A549 (cell line): ENCODE measurements at regions not wholly inside any gene's neighbourhood (a gene's known extent, or its start where the extent isn't known, plus 50 kb on each side); places are given as distances from the start of the nearest gene placed in this dataset.

Experiments
- ATAC-seq, 2 experiments: fragments of 200-7000 bp in 1 of 2; fragments of >200 bp in 1 of 2; cut with Nextera tagmentation in 1 of 2; cut with Tn5 transposase in 1 of 2; 3 replicates each; pipeline versions ENCODE4 v1.8.0 to v1.9.1; 2018 to 2020; ENCODE audit warnings: mild to moderate bottlenecking in 1 of 2, moderate library complexity in 1 of 2
- CTCF ChIA-PET: fragments of 300-600 bp; sonication (Branson Sonifier 250); formaldehyde crosslinking; extraction: SDS; loops from one replicate; lab custom pipeline; 2021; ENCODE audit warnings: antibody characterized with exemption, inconsistent platforms; lab: Yijun Ruan, JAX
- POLR2A ChIA-PET: fragments of 350-600 bp; formaldehyde crosslinking; extraction: SDS; loops from one replicate; lab custom pipeline; 2021; ENCODE audit warnings: antibody characterized with exemption, inconsistent platforms; lab: Yijun Ruan, JAX
- DNase-seq, 2 experiments: peaks; one replicate each; pipeline versions ENCODE4 v3.0.0 to v3.0.0-alpha.2; 2011 to 2016; ENCODE audit warnings: low read depth in 1 of 2, low spot score in 1 of 2
- FAIRE-seq: peaks from 2 replicates; lab custom pipeline; 2011; peaks lifted over from hg19 to GRCh38; lab: Jason Lieb, UNC
- H3K27ac ChIP-seq, 2 experiments: fragments of >200 bp; sonication (Bioruptor Twin); formaldehyde crosslinking; 3 replicates each; pipeline ENCODE4 v1.5.1; 2016 to 2017
- H3K4me1 ChIP-seq: fragments of >200 bp; sonication (Bioruptor Twin); formaldehyde crosslinking; 3 replicates; pipeline ENCODE4 v1.6.1; 2016
- H3K4me2 ChIP-seq: fragments of >200 bp; sonication (Bioruptor Twin); formaldehyde crosslinking; 3 replicates; pipeline ENCODE4 v1.6.1; 2016
- H3K4me3 ChIP-seq: fragments of >200 bp; sonication (Bioruptor Twin); formaldehyde crosslinking; 3 replicates; pipeline ENCODE4 v1.5.1; 2016
- H3K9me3 ChIP-seq: fragments of >200 bp; sonication (Bioruptor Twin); formaldehyde crosslinking; 3 replicates; pipeline ENCODE4 v1.6.1; 2016
- CBX2 ChIP-seq: fragments of 200-600 bp; sonication (generic); IDR thresholded peaks from 2 replicates; pipeline ENCODE4 v1.6.1; 2016; ENCODE audit warnings: low read depth, mild to moderate bottlenecking, borderline replicate concordance
- CEBPB ChIP-seq, 2 experiments: fragments of >200 bp in 1 of 2; sonication (Bioruptor Twin) in 1 of 2; formaldehyde crosslinking in 1 of 2; IDR thresholded peaks; 2 replicates each; pipeline ENCODE4 v1.6.1; 2012 to 2016
- CHD2 ChIP-seq: fragments of 150-350 bp; IDR thresholded peaks from 2 replicates; pipeline ENCODE4 v1.6.1; 2014; ENCODE audit warnings: low read length; ENCODE audit not compliant: partially characterized antibody
- E2F6 ChIP-seq: IDR thresholded peaks from 2 replicates; pipeline ENCODE4 v1.6.1; 2012; ENCODE audit warnings: low read depth, borderline replicate concordance
- EHF ChIP-seq: fragments of 250-450 bp; sonication (Bioruptor Pico); IDR thresholded peaks from 2 replicates; pipeline ENCODE4 v1.5.0; 2020; ENCODE audit warnings: mild to moderate bottlenecking
- EP300 ChIP-seq, 2 experiments: fragments of >200 bp; sonication (Bioruptor Twin); formaldehyde crosslinking; IDR thresholded peaks; 2 replicates in 1 of 2; 3 replicates in 1 of 2; pipeline ENCODE4 v1.6.1; 2016 to 2017
- FOSL2 ChIP-seq, 2 experiments: fragments of 450-650 bp in 1 of 2; fragments of >200 bp in 1 of 2; sonication (Bioruptor Twin) in 1 of 2; formaldehyde crosslinking; IDR thresholded peaks; 2 replicates each; pipeline versions ENCODE4 v1.5.0 to v1.6.1; 2016 to 2020; ENCODE audit warnings: mild to moderate bottlenecking in 1 of 2, moderate library complexity in 1 of 2
- GATA3 ChIP-seq: IDR thresholded peaks from 2 replicates; pipeline ENCODE4 v1.6.1; 2012; ENCODE audit warnings: borderline replicate concordance
- HMGXB4 ChIP-seq: fragments of 250-450 bp; sonication (Bioruptor Pico); IDR thresholded peaks from 2 replicates; pipeline ENCODE4 v1.5.0; 2021; ENCODE audit warnings: mild to moderate bottlenecking, moderate library complexity, borderline replicate concordance
- HOXB5 ChIP-seq: fragments of 250-450 bp; sonication (Bioruptor Pico); IDR thresholded peaks from 2 replicates; pipeline ENCODE4 v1.5.0; 2020; ENCODE audit warnings: mild to moderate bottlenecking, moderate library complexity
- JUN ChIP-seq, 2 experiments: fragments of >200 bp; sonication (Bioruptor Twin); formaldehyde crosslinking; IDR thresholded peaks; 2 replicates in 1 of 2; 3 replicates in 1 of 2; pipeline ENCODE4 v1.6.1; 2016 to 2017
- KDM1A ChIP-seq: fragments of 200-600 bp; sonication (generic); IDR thresholded peaks from 2 replicates; pipeline ENCODE4 v1.6.1; 2016; ENCODE audit warnings: low read depth, mild to moderate bottlenecking
- MAZ ChIP-seq: fragments of 150-350 bp; IDR thresholded peaks from 2 replicates; pipeline ENCODE4 v1.6.1; 2014; ENCODE audit warnings: antibody characterized with exemption, low read depth, low read length, borderline replicate concordance
- NPAS2 ChIP-seq: fragments of 250-450 bp; sonication (Bioruptor Pico); IDR thresholded peaks from 2 replicates; pipeline ENCODE4 v1.8.0; 2022; ENCODE audit warnings: mild to moderate bottlenecking, moderate library complexity, borderline replicate concordance
- PHF8 ChIP-seq: fragments of 200-600 bp; sonication (generic); IDR thresholded peaks from 2 replicates; pipeline ENCODE4 v1.6.1; 2016; ENCODE audit warnings: low read depth, mild to moderate bottlenecking, antibody characterized with exemption, moderate library complexity, borderline replicate concordance
- POLR2A ChIP-seq: IDR thresholded peaks from 2 replicates; pipeline ENCODE4 v1.6.1; 2012; ENCODE audit warnings: mild to moderate bottlenecking, low read length
- POLR2AphosphoS2 ChIP-seq: conservative IDR thresholded peaks from 2 replicates; pipeline ENCODE4 v1.6.1; 2012; ENCODE audit warnings: low read length, improper control_type of control experiment, inconsistent platforms
- RFX5 ChIP-seq: fragments of 450-650 bp; IDR thresholded peaks from 2 replicates; pipeline ENCODE4 v1.7.1; 2014; ENCODE audit warnings: antibody characterized with exemption, mild to moderate bottlenecking, moderate library complexity
- TFCP2L1 ChIP-seq: fragments of 250-450 bp; sonication (Bioruptor Pico); IDR thresholded peaks from 2 replicates; pipeline ENCODE4 v1.5.0; 2021; ENCODE audit warnings: mild to moderate bottlenecking
- ZNF302 ChIP-seq: fragments of 250-450 bp; sonication (Bioruptor Pico); IDR thresholded peaks from 2 replicates; pipeline ENCODE4 v1.9.0; 2021; ENCODE audit warnings: inconsistent platforms, mild to moderate bottlenecking, moderate library complexity
- WGBS: methylation state at CpG from one replicate; pipeline ENCODE4 v1.1.6; 2017; ENCODE audit errors: missing lambda C conversion rate; 5-methylcytosine and 5-hydroxymethylcytosine counted together
- TF ChIP-seq, protein P1 (sequence below): fragments of 200-600 bp; sonication (generic); IDR thresholded peaks from 2 replicates; pipeline ENCODE4 v1.6.1; 2016; ENCODE audit warnings: antibody characterized with exemption, mild to moderate bottlenecking, moderate library complexity
- TF ChIP-seq, protein P2 (sequence below): fragments of >200 bp; sonication (Bioruptor Twin); formaldehyde crosslinking; IDR thresholded peaks from 3 replicates; pipeline ENCODE4 v1.5.1; 2016
- TF ChIP-seq, protein P3 (sequence below): fragments of >200 bp; sonication (Bioruptor Twin); formaldehyde crosslinking; IDR thresholded peaks from 3 replicates; pipeline ENCODE4 v1.6.1; 2016

DNA sequence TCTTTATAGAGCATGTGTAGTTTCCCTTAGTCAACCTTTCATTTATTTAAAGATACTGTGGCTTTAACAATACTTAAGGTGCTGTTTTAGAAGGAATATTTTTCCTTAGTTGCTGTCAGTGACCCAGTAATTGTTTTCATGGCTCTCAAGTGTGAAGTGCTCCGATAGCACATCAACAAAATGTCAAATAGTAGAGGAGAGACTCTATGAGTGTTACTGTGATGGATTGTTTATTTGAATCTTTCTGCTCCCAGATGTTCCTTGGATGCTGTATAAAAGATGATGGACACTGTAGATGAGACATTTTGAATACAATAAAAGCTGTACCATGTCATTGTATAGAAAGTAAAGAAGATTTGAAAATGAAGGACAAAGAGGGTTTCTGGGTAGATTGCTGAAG is 1185.7 kb upstream of the C9orf72 start:
- H3K4me3 ChIP-seq: no peak overlapping the region
- no peak for TF ChIP-seq HOXB5 (CRISPR knock-in tag)
- no peak for TF ChIP-seq E2F6
- no peak for TF ChIP-seq RFX5
- TF ChIP-seq POLR2AphosphoS2: no peak
- TF ChIP-seq, protein P1, sequence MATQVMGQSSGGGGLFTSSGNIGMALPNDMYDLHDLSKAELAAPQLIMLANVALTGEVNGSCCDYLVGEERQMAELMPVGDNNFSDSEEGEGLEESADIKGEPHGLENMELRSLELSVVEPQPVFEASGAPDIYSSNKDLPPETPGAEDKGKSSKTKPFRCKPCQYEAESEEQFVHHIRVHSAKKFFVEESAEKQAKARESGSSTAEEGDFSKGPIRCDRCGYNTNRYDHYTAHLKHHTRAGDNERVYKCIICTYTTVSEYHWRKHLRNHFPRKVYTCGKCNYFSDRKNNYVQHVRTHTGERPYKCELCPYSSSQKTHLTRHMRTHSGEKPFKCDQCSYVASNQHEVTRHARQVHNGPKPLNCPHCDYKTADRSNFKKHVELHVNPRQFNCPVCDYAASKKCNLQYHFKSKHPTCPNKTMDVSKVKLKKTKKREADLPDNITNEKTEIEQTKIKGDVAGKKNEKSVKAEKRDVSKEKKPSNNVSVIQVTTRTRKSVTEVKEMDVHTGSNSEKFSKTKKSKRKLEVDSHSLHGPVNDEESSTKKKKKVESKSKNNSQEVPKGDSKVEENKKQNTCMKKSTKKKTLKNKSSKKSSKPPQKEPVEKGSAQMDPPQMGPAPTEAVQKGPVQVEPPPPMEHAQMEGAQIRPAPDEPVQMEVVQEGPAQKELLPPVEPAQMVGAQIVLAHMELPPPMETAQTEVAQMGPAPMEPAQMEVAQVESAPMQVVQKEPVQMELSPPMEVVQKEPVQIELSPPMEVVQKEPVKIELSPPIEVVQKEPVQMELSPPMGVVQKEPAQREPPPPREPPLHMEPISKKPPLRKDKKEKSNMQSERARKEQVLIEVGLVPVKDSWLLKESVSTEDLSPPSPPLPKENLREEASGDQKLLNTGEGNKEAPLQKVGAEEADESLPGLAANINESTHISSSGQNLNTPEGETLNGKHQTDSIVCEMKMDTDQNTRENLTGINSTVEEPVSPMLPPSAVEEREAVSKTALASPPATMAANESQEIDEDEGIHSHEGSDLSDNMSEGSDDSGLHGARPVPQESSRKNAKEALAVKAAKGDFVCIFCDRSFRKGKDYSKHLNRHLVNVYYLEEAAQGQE: no peak
- TF ChIP-seq MAZ: no peak
- no peak for TF ChIP-seq POLR2A
- TF ChIP-seq EHF (CRISPR knock-in tag): no peak
- no peak for TF ChIP-seq NPAS2 (CRISPR knock-in tag)
- TF ChIP-seq, all 56 proteins: peak for 0
- FAIRE-seq (no peak), DNase-seq (no peak), ATAC-seq (no peak)
- H3K9me3 ChIP-seq: no peaks in the 10 kb centered on the region
- no peak overlapping the region for H3K27ac ChIP-seq
- WGBS: 16% methylated on average over 1 of the region's 1 CpG
- ChIA-PET CTCF (no interaction called here), POLR2A (no interaction called here)
- no peak overlapping the region for H3K4me2 ChIP-seq
- H3K4me1 ChIP-seq: no peaks in the 10 kb centered on the region

DNA sequence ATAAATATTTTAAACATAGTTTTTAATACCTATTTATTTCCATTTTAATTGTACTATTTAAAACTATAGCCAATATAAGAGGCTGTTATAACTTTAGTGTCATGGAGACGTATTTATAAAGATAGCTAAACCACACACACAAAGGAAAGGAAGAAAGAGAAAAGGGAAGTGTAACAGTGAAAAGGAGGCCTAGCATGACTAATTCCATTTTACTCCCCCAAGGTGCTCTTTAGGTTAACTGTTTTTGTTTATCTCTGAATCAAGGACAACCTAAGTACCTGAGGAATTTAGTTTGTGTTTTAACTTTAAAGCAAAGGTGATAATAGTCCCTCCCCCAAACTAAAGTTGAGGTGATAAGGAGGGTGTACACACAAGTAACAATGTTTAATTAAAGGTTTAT is 1188.9 kb upstream of the C9orf72 start:
- Histone ChIP-seq H3K4me2 (no peak overlapping the region), H3K4me3 (no peak overlapping the region), H3K27ac (no peak overlapping the region), H3K4me1 (no peaks in the 10 kb centered on the region), H3K9me3 (no peaks in the 10 kb centered on the region)
- WGBS: 63% methylated on average over 1 of the region's 1 CpG
- no peak for TF ChIP-seq CBX2
- TF ChIP-seq, protein P2, sequence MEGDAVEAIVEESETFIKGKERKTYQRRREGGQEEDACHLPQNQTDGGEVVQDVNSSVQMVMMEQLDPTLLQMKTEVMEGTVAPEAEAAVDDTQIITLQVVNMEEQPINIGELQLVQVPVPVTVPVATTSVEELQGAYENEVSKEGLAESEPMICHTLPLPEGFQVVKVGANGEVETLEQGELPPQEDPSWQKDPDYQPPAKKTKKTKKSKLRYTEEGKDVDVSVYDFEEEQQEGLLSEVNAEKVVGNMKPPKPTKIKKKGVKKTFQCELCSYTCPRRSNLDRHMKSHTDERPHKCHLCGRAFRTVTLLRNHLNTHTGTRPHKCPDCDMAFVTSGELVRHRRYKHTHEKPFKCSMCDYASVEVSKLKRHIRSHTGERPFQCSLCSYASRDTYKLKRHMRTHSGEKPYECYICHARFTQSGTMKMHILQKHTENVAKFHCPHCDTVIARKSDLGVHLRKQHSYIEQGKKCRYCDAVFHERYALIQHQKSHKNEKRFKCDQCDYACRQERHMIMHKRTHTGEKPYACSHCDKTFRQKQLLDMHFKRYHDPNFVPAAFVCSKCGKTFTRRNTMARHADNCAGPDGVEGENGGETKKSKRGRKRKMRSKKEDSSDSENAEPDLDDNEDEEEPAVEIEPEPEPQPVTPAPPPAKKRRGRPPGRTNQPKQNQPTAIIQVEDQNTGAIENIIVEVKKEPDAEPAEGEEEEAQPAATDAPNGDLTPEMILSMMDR: no peak
- no peak for TF ChIP-seq EP300 (IDR thresholded peaks at IDR 0.05)
- no peak for TF ChIP-seq CHD2
- no peak for TF ChIP-seq HOXB5 (CRISPR knock-in tag)
- no peak for TF ChIP-seq FOSL2 (IDR thresholded peaks at IDR 0.05)
- no peak for TF ChIP-seq FOSL2 (CRISPR knock-in tag; IDR thresholded peaks at IDR 0.05)
- TF ChIP-seq, protein P1: no peak
- TF ChIP-seq TFCP2L1 (CRISPR knock-in tag): no peak
- TF ChIP-seq JUN (IDR thresholded peaks at IDR 0.05): no peak
- TF ChIP-seq CEBPB (IDR thresholded peaks at IDR 0.05): no peak
- no peak for TF ChIP-seq ZNF302 (CRISPR knock-in tag)
- no peak for TF ChIP-seq PHF8
- TF ChIP-seq GATA3: no peak
- TF ChIP-seq RFX5: no peak
- no peak for TF ChIP-seq HMGXB4 (CRISPR knock-in tag)
- no peak for TF ChIP-seq MAZ
- no peak for TF ChIP-seq KDM1A
- no peak for TF ChIP-seq E2F6
- TF ChIP-seq, protein P3, sequence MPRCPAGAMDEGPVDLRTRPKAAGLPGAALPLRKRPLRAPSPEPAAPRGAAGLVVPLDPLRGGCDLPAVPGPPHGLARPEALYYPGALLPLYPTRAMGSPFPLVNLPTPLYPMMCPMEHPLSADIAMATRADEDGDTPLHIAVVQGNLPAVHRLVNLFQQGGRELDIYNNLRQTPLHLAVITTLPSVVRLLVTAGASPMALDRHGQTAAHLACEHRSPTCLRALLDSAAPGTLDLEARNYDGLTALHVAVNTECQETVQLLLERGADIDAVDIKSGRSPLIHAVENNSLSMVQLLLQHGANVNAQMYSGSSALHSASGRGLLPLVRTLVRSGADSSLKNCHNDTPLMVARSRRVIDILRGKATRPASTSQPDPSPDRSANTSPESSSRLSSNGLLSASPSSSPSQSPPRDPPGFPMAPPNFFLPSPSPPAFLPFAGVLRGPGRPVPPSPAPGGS: no peak
- POLR2A ChIA-PET: no interaction called here
- CTCF ChIA-PET: interaction anchor here (0.9 kb wide), 1 partner anchor 9 kb away, joined by 4 read pairs; no protein-coding TSS in a partner anchor
- DNase-seq (no peak), ATAC-seq (no peak), FAIRE-seq (no peak)
